H1 (cell line): ENCODE measurements at regions not wholly inside any gene's neighbourhood (a gene's known extent, or its start where the extent isn't known, plus 50 kb on each side); places are given as distances from the start of the nearest gene placed in this dataset.

ENCODE experiments used
- CBX5 ChIP-seq: fragments of 300-800, 300-1000 bp; sonication (generic); IDR thresholded peaks from 2 replicates; pipeline ENCODE4 v1.7.1; 2016; ENCODE audit warnings: antibody characterized with exemption, low read length, low read depth
- CHD1 ChIP-seq: IDR thresholded peaks from 2 replicates; pipeline ENCODE4 v1.6.1; 2012; ENCODE audit warnings: low read depth, low read length, improper control_type of control experiment
- EGR1 ChIP-seq: IDR thresholded peaks from 2 replicates; pipeline ENCODE4 v1.6.1; 2011; ENCODE audit warnings: low read depth, low read length, borderline replicate concordance
- EP300 ChIP-seq, 2 experiments: IDR thresholded peaks; 1 replicate in 1 of 2; 2 replicates in 1 of 2; pipeline ENCODE4 v1.6.1; 2011 to 2012; ENCODE audit warnings: low read depth in 2 of 2, low read length in 2 of 2, mild to moderate bottlenecking in 2 of 2, borderline replicate concordance in 1 of 2, inconsistent platforms in 1 of 2, moderate library complexity in 1 of 2
- JUND ChIP-seq: IDR thresholded peaks from 2 replicates; pipeline ENCODE4 v1.6.1; 2011; ENCODE audit warnings: mild to moderate bottlenecking, improper control_type of control experiment, low read length
- TF ChIP-seq, protein P1 (sequence below), 3 experiments: IDR thresholded peaks; 1 replicate in 2 of 3; 2 replicates in 1 of 3; pipeline versions ENCODE4 v1.5.1 to v1.6.1; 2011; ENCODE audit warnings: low read length in 3 of 3, mild to moderate bottlenecking in 3 of 3, inconsistent platforms in 2 of 3, low read depth in 1 of 3, moderate library complexity in 1 of 3; ENCODE audit not compliant: insufficient read depth in 1 of 3; ENCODE audit errors: control extremely low read depth in 1 of 3

DNA sequence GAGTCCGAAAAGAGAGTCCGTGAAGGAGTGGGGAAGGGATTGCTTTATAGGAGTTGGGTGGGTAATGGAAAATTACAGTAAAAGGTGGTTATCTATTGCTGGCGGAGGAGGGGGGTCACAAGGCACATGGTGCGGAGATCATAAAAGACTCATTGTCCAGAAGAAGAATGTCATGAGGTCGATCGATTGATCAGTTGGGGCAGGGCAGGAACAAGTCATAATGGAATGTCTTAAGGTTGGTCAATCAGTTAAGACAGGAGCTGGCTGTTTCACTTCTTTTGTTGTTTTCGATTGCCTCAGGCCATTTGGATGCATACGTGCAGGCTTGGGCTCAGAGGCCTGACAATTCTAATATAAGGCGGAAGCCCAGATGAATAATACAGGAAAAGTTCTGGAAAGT lies 473.0 kb upstream of the TNP1 start:
- TF ChIP-seq, protein P1, sequence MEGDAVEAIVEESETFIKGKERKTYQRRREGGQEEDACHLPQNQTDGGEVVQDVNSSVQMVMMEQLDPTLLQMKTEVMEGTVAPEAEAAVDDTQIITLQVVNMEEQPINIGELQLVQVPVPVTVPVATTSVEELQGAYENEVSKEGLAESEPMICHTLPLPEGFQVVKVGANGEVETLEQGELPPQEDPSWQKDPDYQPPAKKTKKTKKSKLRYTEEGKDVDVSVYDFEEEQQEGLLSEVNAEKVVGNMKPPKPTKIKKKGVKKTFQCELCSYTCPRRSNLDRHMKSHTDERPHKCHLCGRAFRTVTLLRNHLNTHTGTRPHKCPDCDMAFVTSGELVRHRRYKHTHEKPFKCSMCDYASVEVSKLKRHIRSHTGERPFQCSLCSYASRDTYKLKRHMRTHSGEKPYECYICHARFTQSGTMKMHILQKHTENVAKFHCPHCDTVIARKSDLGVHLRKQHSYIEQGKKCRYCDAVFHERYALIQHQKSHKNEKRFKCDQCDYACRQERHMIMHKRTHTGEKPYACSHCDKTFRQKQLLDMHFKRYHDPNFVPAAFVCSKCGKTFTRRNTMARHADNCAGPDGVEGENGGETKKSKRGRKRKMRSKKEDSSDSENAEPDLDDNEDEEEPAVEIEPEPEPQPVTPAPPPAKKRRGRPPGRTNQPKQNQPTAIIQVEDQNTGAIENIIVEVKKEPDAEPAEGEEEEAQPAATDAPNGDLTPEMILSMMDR (IDR thresholded peaks at IDR 0.05; ENCODE audit: control extremely low read depth in 1 of 3, insufficient read depth in 1 of 3, low read depth in 1 of 3, low read length in 3 of 3): no peak
- TF ChIP-seq CBX5 (no peak), JUND (no peak), EP300 (IDR thresholded peaks at IDR 0.05; ENCODE audit: borderline replicate concordance in 1 of 2, low read depth in 2 of 2, low read length in 2 of 2) (no peak), EGR1 (no peak), CHD1 (no peak)
